GM19324 (cell line): ENCODE measurements at regions not wholly inside any gene's neighbourhood (a gene's known extent, or its start where the extent isn't known, plus 50 kb on each side); places are given as distances from the start of the nearest gene placed in this dataset.
"Not testable (repeated sequence)": the region's sequence is repeated elsewhere in the genome, so short reads cannot be mapped to it uniquely, and the experiment has no call there.

Experiments
- ATAC-seq: cut with Tn5 transposase; IDR thresholded peaks from one replicate; pipeline ENCODE4 v1.9.1; 2021; ENCODE audit warnings: mild to moderate bottlenecking, moderate library complexity; ENCODE audit not compliant: unreplicated experiment, low FRiP score

DNA sequence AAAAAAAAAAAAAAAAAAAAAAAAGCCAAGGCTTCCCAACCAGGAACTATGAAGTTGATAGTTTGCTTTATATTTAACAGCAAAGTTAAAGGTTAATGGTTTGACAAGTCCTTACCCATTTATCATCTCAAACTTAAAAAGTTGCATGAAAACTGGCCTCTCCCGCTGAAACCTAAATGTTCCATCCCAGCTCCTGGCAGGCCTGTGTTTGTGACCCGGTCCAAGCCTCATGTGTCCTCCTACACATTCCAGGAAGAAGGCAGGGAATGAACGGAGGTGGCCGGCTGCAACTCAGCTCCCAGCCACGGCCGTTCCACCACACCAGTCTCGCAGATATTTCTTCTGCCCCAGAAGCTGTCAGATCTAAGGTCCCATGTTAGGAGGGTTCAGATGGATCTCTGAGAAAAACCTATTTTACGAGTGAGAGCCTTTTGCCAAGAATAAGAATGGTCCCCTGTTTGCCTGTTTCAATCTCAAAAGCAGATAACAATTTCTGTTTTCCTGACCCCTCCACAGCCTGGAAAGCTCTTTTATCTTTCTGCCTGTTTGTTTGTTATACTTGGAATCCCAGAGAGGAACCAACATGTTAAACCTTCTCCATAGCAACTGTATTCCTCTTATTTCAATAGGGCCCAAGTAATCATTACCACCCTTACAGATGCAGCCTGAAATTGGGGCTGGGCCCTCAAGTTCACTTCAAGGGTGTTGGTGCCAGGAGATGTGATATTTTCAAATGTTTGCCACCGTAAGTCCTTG, 56.5 kb downstream of the KCTD12 start:
- no peak for ATAC-seq

DNA sequence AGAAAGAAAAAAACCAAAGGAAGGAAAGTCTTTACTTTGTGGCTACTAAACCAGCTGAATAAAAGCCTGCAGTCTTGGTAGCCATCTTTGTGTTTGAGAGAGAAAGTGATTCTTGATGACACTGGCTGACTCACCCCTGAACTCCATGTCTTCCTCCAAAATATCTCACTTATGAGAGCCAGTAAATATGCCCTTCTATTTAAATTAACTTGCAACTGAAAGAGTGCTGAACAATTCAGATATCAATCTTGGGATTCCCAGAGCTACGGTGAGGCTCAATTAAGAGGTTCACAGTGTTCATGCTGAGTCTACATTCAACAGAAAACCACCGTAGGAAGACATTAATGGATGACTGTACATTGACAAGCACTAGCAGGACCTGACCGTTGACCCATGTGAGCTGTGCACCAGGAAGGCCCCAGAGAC, 57.9 kb downstream of the KCTD12 start:
- ATAC-seq: peak; percentile 44

DNA sequence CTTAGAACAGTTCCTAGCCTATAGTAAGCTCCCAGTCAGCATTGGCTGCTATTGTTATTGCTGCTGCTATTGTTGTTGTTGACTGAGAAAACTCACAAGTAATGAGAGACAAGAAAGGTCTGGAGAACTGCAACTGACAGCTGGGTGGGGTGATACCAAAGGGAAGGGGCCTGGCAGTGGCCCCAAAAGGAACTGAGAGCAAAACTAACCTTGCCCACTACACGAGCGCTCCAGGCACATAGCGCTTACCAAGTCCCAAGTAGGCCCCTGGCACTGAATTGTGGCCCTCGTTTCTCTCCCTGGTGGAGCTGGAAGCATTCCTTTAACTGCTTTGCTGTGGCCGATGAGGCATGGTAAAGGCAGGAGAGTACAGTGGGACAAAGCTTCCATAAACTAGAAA, 59.7 kb downstream of the KCTD12 start:
- ATAC-seq: no peak

GRCh38 chr13:76825430-76825829, 60.8 kb downstream of the KCTD12 start:
- no peak for ATAC-seq

GRCh38 chr13:76823969-76824368, 62.2 kb downstream of the KCTD12 start:
- ATAC-seq: no peak

GRCh38 chr13:76822698-76823267, 63.4 kb downstream of the KCTD12 start:
- no peak for ATAC-seq

GRCh38 chr13:76821222-76821621, 65.0 kb downstream of the KCTD12 start:
- not testable (repeated sequence) for ATAC-seq

GRCh38 chr13:76820759-76821158, 65.4 kb downstream of the KCTD12 start:
- no peak for ATAC-seq

DNA sequence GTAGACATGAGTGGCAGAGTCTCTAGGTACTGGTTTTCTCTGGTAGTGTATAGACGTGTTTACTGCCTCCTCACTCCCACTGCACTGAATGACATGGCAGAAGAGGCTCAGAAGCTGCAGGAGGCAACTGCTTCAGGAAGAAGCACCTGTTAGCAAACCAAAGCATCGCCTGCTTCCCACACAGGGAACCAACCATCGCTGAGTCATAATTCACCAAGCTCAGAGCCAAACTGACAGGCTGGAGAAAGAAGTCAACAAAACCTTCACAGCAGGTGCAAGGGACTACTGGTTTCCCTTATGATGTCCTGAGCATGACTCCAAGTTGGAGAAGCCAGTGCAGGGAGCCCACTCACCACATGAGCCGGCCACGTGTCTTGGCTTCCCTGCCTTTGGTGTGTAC, 69.8 kb downstream of the KCTD12 start:
- no peak for ATAC-seq

DNA sequence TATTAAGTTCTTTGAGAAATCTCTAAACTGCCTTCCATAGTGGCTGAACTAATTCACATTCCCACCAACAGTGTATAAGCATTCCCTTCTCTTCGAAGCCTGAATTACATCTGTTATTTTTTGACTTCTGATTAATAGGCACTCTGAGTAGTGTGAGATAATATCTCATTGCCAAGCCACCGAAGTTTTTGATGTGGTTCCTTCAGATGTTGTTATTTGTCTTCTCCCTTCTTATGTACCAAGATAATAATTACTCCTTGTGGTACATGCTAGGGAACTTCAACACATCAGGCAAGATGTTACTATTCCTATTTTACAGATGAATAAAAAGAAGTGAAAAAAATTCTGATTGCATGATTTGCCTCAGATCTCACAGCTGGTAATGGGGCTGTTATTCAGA, 70.9 kb downstream of the KCTD12 start:
- no peak for ATAC-seq

DNA sequence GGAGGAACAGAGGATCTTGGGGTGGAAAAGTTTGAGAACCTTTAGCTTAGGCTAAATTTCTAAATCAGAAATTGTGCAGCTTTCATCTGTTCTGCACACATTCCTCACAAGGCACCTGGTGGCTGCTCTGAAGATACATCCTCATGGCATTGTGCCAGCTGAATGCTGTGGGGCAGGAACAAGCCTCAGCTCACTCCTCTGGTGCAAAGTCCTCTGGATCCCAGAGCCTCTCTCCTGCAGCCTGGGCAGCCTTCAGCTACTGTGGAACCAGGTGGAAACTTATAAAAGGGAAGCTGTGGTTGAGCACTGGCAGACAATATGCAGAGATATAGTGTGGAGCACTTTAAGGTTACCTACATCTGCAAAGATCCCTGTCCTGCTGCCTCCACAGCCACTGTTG, 72.3 kb downstream of the KCTD12 start:
- no peak for ATAC-seq

DNA sequence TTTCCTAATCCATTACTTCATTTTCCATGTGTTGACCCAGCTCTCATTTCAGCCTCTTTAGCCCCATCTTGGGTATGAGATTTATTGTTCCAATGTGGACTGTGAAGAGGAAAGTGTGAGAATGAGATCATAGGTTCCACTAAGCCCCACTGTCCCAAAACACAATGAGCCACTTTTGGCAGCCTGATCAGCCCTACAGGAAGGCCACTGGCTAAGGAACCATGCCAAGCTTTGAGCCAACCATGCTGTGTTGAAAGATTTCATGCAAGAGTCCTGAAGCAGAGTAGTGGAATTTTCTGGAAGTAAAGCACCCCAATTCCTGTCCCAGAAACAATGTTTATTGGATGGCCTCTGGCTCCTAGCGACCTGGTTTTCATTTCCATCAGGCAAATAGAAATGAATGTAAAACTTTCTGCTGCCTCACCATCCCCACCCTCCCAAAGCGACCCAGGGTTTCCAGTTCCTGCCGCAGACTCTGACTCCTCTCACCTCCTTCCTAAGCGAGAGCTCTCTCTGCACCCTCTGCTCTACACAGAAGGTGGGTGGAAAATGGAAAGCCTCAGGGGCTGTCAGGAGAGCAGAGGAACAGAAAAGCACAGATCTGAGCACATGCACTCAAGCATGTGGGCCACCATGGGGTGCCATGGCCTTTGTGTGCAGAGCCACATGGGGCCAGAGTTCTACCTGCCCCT, 73.1 kb downstream of the KCTD12 start:
- ATAC-seq: no peak

GRCh38 chr13:76812206-76812897, 73.9 kb downstream of the KCTD12 start:
- ATAC-seq: no peak

DNA sequence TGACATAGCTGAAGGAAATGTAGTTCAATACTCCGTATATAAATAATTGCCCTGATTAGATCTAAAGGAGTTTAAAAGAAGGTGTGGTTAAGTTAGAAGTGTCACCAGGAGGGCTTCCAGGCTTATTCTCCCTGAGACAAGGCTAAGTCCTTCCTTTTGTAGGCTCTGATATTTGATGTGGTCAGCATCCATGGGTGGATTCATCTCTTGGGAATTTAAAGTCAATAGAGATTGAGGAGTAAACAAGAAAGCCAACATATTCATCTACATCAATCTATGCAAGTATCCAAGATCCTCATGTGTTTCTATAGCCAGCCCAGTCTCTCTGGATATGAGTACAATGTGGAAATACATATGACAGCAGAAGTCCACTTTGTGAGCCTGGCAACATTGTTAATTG, 76.8 kb downstream of the KCTD12 start:
- no peak for ATAC-seq

- no peak for ATAC-seq
Observed at GRCh38 chr13:76808927-76809326, 77.3 kb downstream of the KCTD12 start.

GRCh38 chr13:76804801-76805200, 81.4 kb downstream of the KCTD12 start:
- ATAC-seq: no peak

- ATAC-seq: no peak
Observed at GRCh38 chr13:76803831-76804230, 82.4 kb downstream of the KCTD12 start.

DNA sequence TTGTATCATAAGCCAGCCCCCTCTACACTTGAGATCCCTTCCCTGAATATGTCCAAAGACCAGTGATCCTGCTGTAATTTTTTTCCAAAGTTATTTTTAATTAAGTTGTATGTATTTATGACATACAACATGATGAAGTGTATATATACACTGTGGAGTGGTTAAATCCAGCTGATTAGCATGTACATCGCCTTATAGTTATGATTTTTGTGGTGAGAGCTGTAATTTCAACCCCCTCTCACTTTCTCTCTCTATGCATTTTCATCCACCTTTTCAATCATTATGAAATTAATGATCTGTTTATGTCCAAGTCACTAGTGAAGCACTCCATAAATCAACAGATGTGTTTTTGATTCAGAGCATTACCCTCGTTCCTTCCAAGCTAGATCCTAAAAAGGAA, 85.3 kb downstream of the KCTD12 start:
- no peak for ATAC-seq

DNA sequence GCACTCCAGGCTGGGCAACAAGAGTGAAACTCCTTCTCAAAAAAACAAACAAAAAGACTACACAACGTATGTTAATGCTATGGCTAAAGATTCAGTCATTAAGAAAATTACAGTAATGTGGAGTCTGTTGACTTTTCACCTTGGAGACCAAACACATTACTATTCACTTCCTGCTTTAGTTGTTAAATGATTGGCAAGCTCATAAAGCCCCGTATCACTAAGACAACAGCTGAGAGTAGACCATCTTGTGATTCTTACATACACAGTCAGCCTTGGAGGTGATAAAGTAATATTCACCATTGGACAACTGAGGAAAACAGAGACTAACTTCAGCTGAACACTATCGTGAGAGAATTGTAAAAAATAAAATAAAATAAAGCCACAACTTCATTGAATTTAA, 86.5 kb downstream of the KCTD12 start:
- no peak for ATAC-seq

DNA sequence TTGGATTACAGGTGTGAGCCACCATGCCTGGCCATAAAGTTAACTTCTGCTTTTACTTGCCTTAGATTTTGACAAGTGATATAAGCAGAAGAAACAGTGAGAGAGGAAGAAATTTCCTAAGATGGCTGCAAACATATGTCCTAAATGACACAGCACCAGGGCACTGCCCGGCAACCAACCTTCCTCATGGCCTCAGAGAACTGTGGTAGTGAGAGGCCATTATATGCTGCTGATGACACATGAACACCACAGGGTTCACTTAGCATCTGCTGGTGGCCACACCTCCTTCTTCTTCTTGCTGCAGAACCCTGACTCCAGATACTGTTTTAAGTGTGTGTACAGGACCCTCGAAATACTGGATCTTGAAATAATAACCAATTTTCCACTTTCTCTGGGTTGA, 88.2 kb downstream of the KCTD12 start:
- no peak for ATAC-seq

DNA sequence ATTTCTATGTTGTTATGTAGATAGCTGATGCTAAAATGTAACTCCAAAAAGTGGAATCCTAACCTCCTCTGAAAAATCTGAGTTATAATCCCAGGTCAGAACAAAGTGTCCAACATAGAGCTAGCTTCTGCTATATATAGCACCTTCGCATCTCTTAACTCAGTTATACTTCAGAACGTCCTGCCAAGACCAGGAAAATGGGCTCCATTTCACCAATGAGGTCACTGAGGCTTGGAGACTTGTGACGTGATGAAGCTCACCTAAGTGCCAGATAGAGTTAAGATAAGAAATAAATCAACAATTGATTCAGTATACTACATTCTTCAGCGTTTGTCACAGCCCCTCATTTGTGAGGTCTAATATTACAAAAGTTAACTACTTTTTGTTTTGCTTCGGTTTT, 88.8 kb downstream of the KCTD12 start:
- ATAC-seq: no peak
